Dermis blood vessel endothelial cell (primary cell): ENCODE measurements at regions not wholly inside any gene's neighbourhood (a gene's known extent, or its start where the extent isn't known, plus 50 kb on each side); places are given as distances from the start of the nearest gene placed in this dataset.

Experiments used
- DNase-seq: peaks from one replicate; pipeline ENCODE4 v3.0.0; 2010

DNA sequence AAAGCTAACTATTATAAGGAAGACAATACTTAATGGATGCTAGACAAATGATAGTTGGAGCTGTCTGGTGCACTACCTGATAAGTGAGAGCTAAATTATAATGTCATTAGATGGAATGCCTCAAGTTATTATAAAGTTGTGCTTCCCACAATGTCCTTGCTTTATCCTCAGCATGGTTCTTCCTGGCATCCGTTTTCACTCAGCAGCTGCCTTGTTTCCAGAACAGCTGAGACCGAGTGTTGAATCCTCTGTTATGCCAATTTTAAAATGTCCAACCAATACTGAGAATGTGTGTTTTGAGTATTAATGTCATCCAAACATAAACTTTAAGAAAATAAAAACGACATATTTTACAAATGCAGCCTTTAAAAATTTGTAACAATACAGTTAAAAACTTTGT is 286.7 kb upstream of the SOX2 start:
- no peak for DNase-seq

DNA sequence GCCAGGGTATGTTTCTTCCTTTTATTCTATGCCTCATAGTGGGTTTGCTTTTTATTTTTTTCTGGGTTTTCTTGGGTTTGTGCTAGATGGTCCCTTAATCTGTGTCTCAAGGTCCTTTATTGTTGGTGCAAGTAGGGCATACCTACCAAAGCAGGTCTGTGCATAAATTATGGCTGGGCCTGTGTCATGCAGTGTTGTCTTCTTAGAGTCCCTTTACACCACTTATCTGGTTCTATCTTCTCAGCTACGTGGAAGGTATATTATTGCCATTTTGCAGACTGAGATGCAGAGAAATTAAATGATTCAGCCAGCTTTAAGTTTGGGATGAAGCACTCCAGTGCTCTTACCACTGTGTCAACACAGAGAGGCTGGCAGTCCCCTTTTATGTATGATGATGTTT is 293.5 kb upstream of the SOX2 start:
- no peak for DNase-seq

DNA sequence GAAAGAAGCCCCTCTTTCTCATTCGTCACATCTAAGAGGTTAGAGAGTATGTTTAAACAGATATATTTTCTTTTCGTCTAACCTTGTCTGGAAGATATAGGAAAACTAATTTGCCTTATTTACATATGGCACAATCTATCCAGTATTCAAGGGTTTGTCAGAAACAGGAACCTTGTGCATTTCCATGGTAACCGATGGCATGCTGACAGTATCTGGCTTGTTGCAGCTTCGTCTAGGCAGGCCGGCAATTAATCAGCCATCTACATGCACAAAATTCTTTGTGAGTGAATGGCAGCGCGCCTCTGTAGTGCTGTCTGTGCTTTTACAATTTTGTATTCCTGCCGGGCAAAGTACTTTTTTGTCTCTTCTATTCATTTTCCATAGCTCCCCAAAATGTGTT is 294.0 kb upstream of the SOX2 start:
- no peak for DNase-seq

DNA sequence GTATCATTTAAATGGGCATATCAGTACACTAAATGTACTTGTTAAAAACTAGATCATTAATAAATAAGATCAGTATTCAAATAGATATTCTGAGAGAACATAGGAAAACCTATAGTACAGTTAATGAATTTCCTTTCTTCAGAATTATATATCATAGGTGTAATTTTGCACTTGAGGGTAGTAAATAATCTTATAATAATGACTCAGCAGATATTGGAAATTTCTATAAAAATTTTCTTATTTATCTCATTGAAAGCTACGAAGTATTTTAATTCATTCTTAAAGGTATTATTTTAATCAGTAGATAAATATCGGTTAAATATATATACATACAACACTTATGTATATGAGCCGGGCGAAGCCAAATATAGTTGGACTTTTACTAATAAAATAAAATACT is 300.9 kb upstream of the SOX2 start:
- DNase-seq, result no peak

DNA sequence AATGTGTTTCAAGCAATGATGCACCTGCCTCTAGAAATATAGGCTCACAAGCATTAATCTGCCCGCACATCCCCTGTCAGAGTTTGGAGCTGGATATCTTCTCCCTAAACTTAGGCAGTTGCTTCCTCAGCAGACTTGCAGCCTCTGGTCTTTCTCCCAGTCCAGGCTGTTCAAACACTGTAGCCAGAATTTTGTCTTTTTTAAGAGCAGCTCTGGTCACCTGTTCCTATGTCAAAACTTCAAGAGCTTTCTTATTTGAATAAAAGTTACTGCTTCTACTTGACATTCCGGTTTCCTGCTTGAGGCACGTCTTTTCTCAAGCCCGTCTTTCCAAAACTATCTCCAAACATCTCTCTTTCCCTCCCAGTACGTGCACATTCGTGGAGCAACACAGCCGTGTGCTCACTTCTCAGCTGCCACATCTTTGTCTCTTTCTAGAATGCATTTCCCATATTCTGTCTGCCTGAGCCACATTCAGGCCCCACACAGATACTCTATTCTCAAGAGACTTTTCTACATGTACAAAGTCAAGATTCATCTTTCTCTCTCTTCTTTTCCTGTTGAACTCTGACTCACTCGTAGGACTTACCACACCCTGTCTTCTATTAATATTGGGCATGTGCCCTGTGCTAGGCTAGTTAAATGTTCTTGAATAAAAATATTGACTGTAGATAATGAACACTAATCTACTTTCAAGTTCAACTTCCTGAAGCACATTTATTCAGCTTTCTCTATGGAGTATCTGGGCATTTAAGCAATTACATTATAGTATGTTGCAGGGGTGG is 307.7 kb upstream of the SOX2 start:
- DNase-seq, result no peak

DNA sequence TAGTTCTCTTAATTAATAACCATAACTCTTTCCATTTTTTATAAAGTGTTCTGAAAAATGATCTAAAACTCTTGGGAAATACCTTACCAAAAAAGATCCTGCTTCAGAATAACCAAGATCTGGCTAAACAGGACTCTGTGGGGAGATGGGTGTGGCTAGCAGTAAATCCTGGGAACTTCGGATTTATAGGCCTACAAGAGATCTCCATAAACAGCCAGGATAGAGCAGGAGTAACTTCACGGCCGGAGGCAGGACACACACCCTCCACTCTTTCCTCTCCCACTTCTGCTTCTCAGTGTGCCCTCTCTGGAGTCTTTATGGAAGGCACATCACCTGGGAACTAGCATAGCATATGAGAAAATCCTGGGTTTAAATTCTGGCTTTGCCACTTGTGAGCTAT is 309.4 kb upstream of the SOX2 start:
- DNase-seq, result no peak

DNA sequence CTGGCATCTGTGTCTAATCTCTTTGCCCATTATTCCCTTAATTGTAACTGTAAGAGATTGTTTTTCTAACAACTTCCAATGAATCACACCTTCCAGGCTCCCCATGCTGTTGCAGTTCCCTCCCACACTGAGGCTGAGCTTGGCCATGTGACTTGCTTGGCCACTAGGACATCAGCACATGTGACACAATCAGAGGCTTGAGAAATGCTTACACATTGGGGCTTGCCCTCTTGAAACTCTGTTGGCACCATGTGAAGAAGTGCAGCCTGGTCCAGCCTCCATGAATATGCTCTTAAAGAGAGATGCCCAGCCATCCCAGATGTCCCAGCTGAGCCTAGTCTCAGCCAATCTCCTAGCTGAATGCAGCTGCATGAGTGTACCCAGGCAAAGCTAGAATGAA is 326.8 kb upstream of the SOX2 start:
- DNase-seq, result no peak

DNA sequence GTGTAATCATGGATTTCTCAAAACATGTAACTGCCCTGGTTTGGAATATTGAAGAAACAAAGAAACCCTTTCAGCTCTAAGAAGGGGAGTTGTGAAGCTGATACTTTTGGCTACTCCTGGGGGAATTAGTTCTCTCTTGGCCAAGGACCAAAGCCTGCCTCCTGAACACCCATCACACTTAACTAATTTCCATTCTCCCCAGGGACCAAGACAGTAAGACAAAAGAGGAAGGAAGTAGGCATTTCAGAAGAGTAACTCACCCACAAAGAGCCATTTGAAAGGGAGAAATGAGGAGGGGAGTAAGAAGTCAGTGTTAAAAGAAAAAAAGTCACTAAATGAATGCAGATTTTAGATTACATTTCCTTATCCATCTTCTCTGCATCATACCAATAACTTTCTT is 328.0 kb upstream of the SOX2 start:
- no peak for DNase-seq

DNA sequence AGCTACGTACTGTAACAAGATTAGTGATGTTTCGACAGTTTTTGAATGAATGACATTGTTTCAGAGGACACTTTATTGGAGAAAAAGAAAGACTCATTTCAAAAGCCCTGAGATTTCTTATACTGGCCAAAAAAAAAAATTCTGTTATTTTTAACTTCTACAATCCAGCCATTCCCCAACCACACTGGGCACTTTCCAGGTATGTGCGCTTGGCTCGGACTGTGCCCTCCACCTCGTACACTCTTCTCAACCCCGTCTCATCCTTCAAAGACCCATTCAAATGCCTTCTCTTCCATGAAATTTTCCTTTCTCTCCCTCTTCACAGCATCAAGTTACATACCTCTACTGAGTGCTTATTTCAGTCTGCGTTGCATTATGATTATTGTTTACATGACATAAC is 328.5 kb upstream of the SOX2 start:
- no peak for DNase-seq

DNA sequence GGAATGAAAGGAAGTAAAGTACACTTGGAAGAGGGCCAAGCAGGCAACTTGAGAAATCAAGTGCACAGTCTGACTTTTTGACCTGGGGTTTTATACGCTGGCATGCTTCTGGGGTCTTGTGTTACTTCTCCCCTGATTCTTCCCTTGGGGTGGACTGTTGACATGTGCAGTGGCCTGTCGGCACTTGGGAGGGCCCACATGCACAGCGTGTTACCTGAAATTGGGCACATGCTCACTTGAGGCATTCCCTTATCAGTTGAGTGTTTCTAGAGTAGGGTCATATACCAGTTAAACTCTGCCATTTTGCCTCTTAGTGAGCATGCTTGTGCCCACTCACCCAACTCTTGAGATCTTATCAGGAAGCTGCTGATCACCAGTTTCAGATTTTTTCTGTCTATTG is 329.1 kb upstream of the SOX2 start:
- no peak for DNase-seq

DNA sequence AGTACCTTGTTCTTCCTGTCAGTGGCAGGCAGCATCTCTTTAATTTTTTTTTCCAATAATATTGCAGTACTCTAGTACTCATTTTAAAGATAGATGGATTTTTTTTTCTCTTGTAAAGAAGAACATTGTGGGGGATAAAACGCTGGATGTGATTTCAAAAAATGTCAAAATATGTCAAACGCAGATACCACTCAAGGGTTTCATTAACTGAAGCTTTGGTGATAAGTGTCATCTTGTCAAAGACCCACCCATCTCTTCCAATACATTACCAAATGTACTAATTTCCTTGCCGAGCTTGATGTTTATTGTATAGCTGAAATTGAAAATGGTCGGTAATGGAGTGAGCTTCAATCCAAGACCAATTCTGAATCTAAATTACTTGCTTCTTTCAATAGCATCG is 332.4 kb upstream of the SOX2 start:
- no peak for DNase-seq

DNA sequence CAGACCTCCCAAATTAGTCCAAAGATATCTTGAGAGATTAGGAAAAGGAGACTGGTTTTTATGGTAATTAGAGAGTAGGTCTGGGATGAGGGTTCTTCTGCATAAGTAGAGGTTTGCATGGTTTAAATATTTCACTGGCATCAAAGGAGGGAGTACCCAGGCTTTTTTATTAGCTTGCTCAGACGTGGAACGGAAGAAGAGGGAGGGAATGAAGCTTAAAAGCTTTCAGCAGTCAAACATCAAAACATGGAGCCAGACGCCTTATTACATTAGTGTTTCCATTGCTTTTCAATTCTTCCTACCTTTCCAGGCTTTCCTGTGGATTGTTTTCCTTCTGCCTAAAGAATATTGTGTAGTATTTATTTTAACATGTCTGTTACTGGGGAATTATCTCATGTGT is 342.1 kb upstream of the SOX2 start:
- DNase-seq, result no peak

DNA sequence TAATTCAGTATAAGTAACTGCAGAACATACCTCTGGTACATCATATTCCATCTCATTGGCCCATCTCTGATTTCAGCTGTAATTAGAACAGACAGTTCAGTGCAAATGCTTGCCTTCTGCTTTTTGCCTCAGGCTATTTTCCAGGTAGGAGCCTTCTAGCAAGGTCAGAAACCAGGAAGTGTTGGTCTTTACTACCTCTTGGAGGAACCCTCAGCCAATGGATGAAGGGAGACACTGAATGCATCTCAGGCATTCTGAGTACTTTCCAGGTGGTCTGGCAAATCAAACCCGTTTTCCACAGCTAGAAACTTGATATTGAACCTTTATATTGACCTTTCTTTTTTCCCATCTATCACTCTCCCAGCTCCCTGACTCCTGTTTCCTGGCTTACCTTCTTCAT is 348.5 kb upstream of the SOX2 start:
- DNase-seq, result no peak

DNA sequence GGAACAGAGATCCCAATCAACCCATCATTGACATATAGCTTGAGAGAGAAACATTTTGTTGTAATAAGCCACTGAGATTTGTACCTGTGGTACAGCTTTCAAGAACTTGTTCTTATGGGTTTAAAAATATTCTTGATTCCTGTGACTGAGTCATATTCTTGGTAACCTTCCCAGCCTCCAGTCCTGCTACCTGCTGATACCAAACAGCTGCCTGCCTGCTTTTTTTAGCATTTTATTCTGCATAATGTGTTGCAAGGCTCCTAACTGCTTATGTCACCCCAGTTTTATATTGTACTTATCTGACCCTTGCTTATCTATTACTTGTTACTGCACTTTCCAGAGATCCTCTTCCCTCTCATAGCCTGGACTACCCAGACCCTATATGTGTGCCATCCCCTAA is 349.3 kb upstream of the SOX2 start:
- no peak for DNase-seq

DNA sequence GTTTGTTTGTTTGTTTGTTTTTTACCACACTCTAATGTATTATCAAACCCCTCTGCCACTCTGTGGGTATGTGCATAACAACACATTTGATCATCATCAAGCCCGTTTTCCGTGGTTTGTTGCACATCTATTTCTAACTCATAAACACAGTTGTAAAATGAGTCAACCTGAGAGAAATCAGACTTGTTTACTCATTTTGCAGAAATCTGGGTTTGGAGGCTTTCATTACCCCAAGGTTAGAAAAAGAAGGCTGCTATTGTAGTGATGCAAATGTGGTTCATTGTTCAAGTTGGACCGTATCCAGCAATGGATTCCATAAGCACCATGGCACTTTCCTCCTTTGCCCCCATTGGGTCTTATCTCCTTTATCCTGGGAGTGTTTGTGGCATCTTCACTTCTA is 353.2 kb upstream of the SOX2 start:
- no peak for DNase-seq

DNA sequence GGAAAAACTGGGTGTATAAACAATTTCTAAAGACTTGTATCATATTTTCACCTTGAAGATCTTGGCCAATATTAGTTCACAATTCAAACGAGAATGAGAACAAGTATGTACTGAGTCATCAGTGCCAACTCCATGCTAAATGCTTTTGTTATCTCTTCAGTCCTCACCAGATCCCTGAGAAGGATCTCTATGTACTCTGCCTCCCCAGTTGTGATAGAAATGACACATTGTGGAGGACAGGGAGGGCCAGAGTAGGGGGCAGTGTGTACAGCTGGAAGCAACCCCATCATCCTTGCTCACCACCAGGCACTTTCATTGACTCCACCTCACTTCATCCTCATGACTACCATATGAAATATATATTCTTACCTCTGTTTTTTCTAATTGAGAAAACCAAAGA is 353.7 kb upstream of the SOX2 start:
- DNase-seq, result no peak

DNA sequence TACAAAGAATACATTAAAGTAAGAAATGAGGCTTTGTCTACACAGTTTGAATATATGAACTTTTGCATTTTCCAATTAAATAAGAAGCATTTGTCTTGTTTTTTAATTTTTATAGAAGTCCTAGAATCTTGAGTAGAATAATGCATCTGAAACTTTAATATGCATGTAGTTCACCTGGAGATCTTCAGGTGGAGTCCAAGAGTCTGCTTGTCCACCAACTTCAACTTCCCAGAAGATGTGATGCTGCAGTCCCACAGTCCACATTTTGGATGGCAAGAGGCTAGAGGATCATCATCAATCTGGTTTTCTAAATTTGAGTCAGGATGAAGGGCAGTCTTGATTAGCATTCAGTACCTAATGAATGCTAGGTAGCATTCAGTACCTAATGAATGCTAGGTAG is 357.6 kb upstream of the SOX2 start:
- no peak for DNase-seq

DNA sequence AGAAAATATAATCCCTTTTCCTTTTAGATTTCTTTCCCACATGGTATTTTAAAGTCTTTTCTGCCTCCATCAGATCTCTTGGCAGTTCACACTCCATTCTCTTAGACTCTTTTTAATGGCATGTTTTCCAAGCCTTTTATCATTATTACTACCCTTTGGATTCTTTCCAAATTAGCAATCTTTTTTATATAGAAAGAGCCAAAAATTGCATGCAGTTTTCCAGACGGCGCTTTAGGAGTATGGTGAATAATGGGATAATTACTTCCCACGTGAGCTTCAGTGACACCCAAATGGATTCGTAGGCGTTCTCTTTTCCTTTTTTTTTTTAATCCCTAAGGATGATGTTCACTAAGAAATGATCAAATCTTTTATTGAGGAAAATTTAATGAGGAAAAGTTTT is 354.8 kb upstream of the DNAJC19 start:
- no peak for DNase-seq

DNA sequence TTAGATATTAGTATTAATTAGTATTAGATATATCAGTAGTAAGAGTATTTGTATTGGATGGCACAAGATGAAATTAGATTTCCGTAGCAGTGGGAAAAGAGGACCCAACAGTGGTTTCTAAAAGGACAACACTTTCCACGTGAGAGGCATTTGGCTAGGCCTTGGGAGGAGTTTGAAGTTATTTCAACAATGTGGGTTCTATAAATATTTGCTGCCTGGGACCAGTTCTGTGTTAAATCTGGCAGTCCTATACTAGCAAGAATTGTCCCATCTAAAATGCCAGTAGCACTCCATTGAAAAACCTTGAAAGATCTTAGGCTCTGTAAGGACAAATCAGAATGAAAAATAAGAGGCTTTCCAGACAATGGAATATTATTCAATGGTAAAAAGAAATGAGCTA is 347.1 kb upstream of the DNAJC19 start:
- no peak for DNase-seq

DNA sequence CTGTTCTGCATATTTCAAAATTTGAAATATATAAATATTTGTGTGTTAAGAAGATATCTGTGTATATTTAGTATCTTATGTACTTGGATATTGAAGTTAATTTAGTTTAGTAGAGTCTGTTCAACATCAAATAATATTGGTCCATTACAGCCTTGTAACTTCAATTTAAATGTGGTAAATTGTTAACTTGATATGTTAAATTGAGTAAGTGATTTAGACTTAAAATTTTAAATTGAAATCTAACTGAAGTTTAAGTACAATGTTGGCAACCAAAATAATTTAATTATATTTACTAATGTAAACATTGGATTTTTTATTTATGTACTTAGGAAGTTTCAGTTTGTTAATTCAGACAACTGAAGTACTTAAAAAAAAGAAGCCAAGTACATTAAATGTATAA is 343.9 kb upstream of the DNAJC19 start:
- DNase-seq, result no peak

DNA sequence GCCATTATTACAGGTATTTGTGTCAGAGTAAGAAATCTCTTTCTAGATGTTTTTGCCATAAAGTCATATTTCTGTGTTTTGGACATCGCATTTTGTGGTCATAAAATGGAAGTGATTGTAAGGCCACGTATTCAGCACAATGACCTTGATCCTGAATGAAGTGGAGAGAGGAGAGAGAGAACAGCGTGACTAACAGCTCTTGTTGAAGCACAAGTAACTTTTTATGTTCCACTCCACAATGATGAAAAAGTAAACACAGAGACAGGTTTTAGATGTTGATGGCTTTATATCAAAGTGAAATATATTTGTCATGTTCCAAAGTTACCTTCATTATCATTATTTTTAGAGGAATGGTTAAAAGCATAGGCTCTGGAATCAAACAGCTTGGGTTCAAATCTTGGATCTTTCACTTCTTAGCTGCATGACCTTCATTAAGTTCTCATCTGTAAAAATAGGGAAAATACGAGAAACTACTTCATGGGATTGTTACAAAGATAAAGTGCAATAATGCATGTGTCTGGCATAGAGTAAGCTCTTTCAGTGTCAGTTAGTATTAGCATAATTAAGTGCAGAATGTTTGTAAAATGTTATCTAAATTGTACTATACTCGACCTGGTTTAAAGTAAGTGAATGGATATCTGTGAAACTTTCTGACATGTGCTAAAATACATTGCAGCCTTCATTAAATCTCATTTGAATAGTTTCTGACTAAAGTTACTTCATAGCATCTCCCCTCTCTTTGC is 341.5 kb upstream of the DNAJC19 start:
- DNase-seq, result no peak

DNA sequence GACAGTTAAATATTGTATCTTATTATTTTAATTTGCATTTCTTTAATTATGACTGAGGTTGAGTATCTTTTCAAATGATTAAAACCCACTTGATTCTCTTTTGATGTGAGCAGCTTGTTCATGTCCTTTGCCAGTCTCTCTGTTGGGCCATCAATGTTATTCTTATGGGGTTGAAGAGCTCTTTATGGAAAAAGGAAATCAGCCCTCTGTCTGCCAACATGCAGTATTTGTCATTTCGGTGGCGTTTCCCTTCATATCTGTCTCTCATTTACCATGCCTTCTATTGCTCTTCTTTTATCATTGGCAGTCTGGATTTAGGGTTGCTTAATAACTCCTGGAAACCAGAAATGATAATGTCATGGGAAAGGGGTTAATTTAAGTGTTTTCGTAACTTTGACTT is 340.7 kb upstream of the DNAJC19 start:
- DNase-seq, result no peak

DNA sequence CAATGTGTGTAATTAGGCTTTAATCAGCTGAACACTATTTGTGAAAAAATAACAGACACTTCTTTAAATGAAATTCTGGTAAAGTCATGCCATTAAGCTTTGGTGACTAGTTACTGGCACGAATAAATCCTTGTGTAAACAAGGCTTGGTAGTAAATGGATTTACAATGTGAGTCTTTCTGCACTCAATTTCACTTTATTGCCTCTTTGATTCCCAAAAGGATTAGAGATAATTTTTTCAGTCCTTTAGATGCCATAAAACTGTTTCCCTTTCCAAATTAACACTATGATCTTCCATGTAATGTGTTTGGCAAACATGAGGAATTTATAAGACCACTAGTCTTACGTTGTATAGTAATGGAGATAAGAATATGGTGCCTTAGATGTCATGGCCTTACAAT is 339.5 kb upstream of the DNAJC19 start:
- no peak for DNase-seq

DNA sequence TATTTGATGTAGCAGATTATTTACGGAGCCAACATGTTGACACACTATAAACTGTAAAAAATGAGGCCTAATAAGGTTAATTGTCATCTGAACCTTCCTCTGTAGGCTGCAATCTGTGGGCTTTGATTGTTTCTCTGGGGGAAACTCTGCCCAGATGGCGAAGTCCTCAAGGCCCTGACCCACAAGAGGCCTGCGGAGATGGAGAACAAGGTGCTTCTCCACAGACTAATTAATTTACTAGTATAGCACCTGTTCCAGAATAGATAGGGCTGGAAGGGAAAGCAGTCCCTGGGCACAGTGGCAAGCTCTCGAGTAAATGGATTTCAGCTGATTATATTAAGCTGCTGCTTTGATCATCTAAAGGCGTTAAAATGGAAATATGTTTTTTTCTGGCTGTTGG is 338.8 kb upstream of the DNAJC19 start:
- DNase-seq, result no peak

DNA sequence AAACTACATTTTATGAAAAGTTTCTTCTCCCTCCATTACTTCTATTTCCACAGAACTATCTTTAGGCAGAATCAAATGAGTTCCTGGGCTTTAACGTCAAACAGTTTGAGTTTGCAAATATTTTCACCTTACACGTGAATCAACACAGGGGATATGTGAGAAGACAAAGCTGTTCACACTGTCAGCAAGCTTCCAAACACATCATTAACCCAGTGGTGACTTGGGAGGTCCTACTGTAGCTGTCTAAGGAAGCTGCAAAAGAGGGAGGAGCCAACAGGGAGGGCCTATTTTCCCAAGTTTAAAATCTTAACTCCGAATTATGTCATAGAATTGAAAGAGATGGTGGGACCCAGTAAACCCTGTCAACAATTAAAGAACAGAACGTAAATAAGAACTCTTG is 337.8 kb upstream of the DNAJC19 start:
- no peak for DNase-seq
